Neutrophil (primary cell): ENCODE measurements at regions not wholly inside any gene's neighbourhood (a gene's known extent, or its start where the extent isn't known, plus 50 kb on each side); places are given as distances from the start of the nearest gene placed in this dataset.

Source experiments
- H3K27ac ChIP-seq: fragments of 200-600 bp; sonication (generic); 2 replicates; pipeline ENCODE4 v1.5.1; 2016; ENCODE audit warnings: mild to moderate bottlenecking, moderate library complexity
- H3K27me3 ChIP-seq: fragments of 200-600 bp; sonication (generic); 2 replicates; pipeline ENCODE4 v1.6.0; 2016; ENCODE audit warnings: mild to moderate bottlenecking
- H3K36me3 ChIP-seq: fragments of 200-600 bp; sonication (generic); 2 replicates; pipeline ENCODE4 v1.5.1; 2017
- H3K4me1 ChIP-seq, 2 experiments: fragments of 200-600 bp in 1 of 2; sonication (generic) in 1 of 2; 1 replicate in 1 of 2; 2 replicates in 1 of 2; pipeline versions ENCODE4 v1.5.1 to v1.6.1; 2013 to 2016; ENCODE audit warnings: low read depth in 1 of 2, low read length in 1 of 2, mild to moderate bottlenecking in 1 of 2, moderate library complexity in 1 of 2; ENCODE audit not compliant: control insufficient read depth in 1 of 2, insufficient read depth in 1 of 2
- H3K4me3 ChIP-seq, 2 experiments: fragments of 200-600 bp in 1 of 2; sonication (generic) in 1 of 2; 1 replicate in 1 of 2; 2 replicates in 1 of 2; pipeline ENCODE4 v1.5.1; 2013 to 2016; ENCODE audit warnings: low read depth in 1 of 2, low read length in 1 of 2, mild to moderate bottlenecking in 1 of 2, moderate library complexity in 1 of 2
- H3K9me3 ChIP-seq: fragments of 200-600 bp; sonication (generic); 2 replicates; pipeline ENCODE4 v1.5.1; 2016
- CTCF ChIP-seq: fragments of 200-600 bp; sonication (generic); IDR thresholded peaks from 2 replicates; pipeline ENCODE4 v1.5.1; 2016; ENCODE audit warnings: antibody characterized with exemption

- H3K36me3 ChIP-seq, result no peaks in the 10 kb centered on the region
- H3K4me3 ChIP-seq, result no peak overlapping the region
- no peaks in the 10 kb centered on the region for H3K27me3 ChIP-seq
- TF ChIP-seq CTCF, result no peak
- H3K27ac ChIP-seq, result no peak overlapping the region
- H3K9me3 ChIP-seq, result no peaks in the 10 kb centered on the region
- H3K4me1 ChIP-seq, result no peaks in the 10 kb centered on the region
Measured at GRCh38 chr1:165073185-165074007, 283.1 kb downstream of the LMX1A start.

DNA sequence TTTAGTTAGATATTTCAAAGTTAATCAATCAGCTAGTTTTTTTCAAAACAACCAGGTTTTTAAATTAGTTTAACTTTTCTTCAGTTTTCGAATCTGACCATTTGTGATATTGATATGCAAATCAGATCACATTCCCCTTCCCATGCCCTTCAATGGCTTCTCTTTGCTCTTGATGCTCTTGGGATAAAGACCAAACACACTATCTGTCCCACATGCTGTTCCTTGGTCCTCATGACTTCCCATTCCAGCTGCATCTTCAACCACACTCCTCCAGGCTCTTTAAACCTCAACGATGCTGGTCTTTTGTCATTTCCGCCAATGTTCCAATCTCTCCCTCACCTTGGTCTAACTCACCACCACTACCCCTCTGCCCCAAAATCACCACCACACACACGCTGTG is 285.8 kb downstream of the LMX1A start:
- H3K4me1 ChIP-seq, result no peaks in the 10 kb centered on the region
- no peak overlapping the region for H3K27ac ChIP-seq
- no peaks in the 10 kb centered on the region for H3K9me3 ChIP-seq
- TF ChIP-seq CTCF, result no peak
- H3K36me3 ChIP-seq, result no peaks in the 10 kb centered on the region
- H3K27me3 ChIP-seq, result no peaks in the 10 kb centered on the region
- H3K4me3 ChIP-seq, result no peak overlapping the region

DNA sequence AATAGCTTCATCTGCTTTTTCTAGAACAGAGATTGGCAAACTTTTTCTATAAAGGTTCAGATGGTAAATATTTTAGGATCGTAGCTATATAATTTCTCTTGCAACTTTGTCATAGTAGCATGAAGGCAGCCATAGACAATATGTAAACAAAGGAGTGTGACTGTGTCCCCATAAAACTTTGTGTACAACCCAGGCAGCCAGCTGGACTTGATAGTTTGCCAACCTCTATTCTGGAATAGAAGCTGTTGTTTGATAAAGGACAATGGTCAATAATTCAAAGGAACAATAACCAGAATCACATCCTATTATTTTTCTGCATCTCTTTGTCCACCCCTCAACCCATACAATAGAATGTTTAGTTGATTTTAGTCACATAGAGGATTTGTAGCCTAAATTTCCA is 286.7 kb downstream of the LMX1A start:
- H3K4me3 ChIP-seq, result no peak overlapping the region
- TF ChIP-seq CTCF, result no peak
- H3K9me3 ChIP-seq, result no peaks in the 10 kb centered on the region
- H3K27me3 ChIP-seq, result no peaks in the 10 kb centered on the region
- H3K36me3 ChIP-seq, result no peaks in the 10 kb centered on the region
- no peak overlapping the region for H3K27ac ChIP-seq
- H3K4me1 ChIP-seq, result no peaks in the 10 kb centered on the region

DNA sequence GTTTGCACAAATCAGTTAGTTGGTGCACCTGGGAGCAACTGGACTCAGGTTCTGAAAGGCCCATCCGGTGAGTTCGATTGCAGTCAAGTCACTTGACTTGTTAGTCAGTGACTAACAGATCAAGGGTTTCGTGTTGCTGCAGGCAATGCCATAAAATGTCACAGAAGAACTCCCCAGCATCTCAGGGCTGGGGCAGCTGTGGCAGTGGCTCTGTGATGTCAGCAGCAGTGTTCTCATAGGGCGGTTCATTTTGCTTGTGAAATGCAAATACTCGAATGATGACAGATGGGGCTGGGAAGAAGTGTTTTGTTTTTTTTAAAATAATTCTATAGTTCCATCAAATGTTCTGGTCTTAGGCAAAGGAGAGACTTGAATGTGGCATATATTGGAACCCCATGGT is 287.8 kb downstream of the LMX1A start:
- H3K27ac ChIP-seq, result no peak overlapping the region
- H3K4me1 ChIP-seq, result no peaks in the 10 kb centered on the region
- no peak for TF ChIP-seq CTCF
- no peak overlapping the region for H3K4me3 ChIP-seq
- no peaks in the 10 kb centered on the region for H3K27me3 ChIP-seq
- H3K9me3 ChIP-seq, result no peaks in the 10 kb centered on the region
- H3K36me3 ChIP-seq, result no peaks in the 10 kb centered on the region

- no peaks in the 10 kb centered on the region for H3K9me3 ChIP-seq
- H3K27me3 ChIP-seq, result no peaks in the 10 kb centered on the region
- H3K4me1 ChIP-seq, result no peaks in the 10 kb centered on the region
- TF ChIP-seq CTCF, result no peak
- H3K4me3 ChIP-seq, result no peak overlapping the region
- no peaks in the 10 kb centered on the region for H3K36me3 ChIP-seq
- no peak overlapping the region for H3K27ac ChIP-seq
Measured at GRCh38 chr1:165067829-165068228, 288.7 kb downstream of the LMX1A start.
